HEK293 (cell line): ENCODE measurements at regions not wholly inside any gene's neighbourhood (a gene's known extent, or its start where the extent isn't known, plus 50 kb on each side); places are given as distances from the start of the nearest gene placed in this dataset.

Source experiments
- CTCF ChIA-PET: fragments of 350-600 bp; formaldehyde crosslinking; extraction: SDS; loops from one replicate; lab custom pipeline; 2021; ENCODE audit warnings: antibody characterized with exemption; lab: Yijun Ruan, JAX
- POLR2A ChIA-PET: fragments of 300-600 bp; formaldehyde crosslinking; extraction: SDS; loops from one replicate; lab custom pipeline; 2020; ENCODE audit warnings: antibody characterized with exemption, inconsistent platforms; lab: Yijun Ruan, JAX
- H3K27ac ChIP-seq: fragments of 200-500 bp; sonication (Bioruptor generic); 2 replicates; pipeline ENCODE4 v1.5.1; 2014; ENCODE audit warnings: low read depth, low read length, control low read depth, inconsistent platforms; ENCODE audit errors: extremely low read depth
- H3K36me3 ChIP-seq, 2 experiments: fragments of 200-500 bp in 1 of 2; sonication (Bioruptor generic) in 1 of 2; 1 replicate in 1 of 2; 2 replicates in 1 of 2; pipeline ENCODE4 v1.5.1; 2014 to 2017; ENCODE audit warnings: inconsistent platforms in 2 of 2, low read length in 2 of 2; ENCODE audit not compliant: control insufficient read depth in 2 of 2, insufficient read depth in 1 of 2
- H3K4me1 ChIP-seq: fragments of 200-500 bp; sonication (Bioruptor generic); 2 replicates; pipeline ENCODE4 v1.5.1; 2014; ENCODE audit warnings: mild to moderate bottlenecking, low read length, inconsistent platforms; ENCODE audit not compliant: control insufficient read depth, insufficient read depth
- H3K4me3 ChIP-seq: 2 replicates; pipeline ENCODE4 v1.5.1; 2011; ENCODE audit warnings: low read depth, mild to moderate bottlenecking, control low read depth, low read length, moderate library complexity
- H3K9me3 ChIP-seq: fragments of 200-500 bp; sonication (Bioruptor generic); 2 replicates; pipeline ENCODE4 v1.5.1; 2014; ENCODE audit warnings: low read depth, low read length, inconsistent platforms; ENCODE audit not compliant: control insufficient read depth, insufficient read depth
- BCL6B ChIP-seq: fragments of 450-650 bp; formaldehyde crosslinking; IDR thresholded peaks from 2 replicates; pipeline ENCODE4 v1.5.1; 2017; ENCODE audit warnings: missing biosample characterization, missing genetic modification characterization
- FEZF1 ChIP-seq: fragments of 450-650 bp; formaldehyde crosslinking; IDR thresholded peaks from 2 replicates; pipeline ENCODE4 v1.5.1; 2016; ENCODE audit warnings: missing biosample characterization, missing genetic modification characterization
- OVOL3 ChIP-seq: fragments of 450-650 bp; formaldehyde crosslinking; IDR thresholded peaks from 2 replicates; pipeline ENCODE4 v1.5.1; 2016; ENCODE audit warnings: missing biosample characterization, missing genetic modification characterization
- PRDM1 ChIP-seq: fragments of 450-650 bp; formaldehyde crosslinking; IDR thresholded peaks from 2 replicates; pipeline ENCODE4; 2016; ENCODE audit warnings: missing biosample characterization, missing genetic modification characterization
- REPIN1 ChIP-seq: fragments of 450-650 bp; formaldehyde crosslinking; IDR thresholded peaks from 2 replicates; pipeline ENCODE4 v1.5.1; 2017; ENCODE audit warnings: missing biosample characterization, missing genetic modification characterization, low read depth
- SCRT2 ChIP-seq: fragments of 450-650 bp; formaldehyde crosslinking; IDR thresholded peaks from 2 replicates; pipeline ENCODE4 v1.5.1; 2016; ENCODE audit warnings: missing biosample characterization, missing genetic modification characterization
- ZBTB11 ChIP-seq: fragments of 450-650 bp; formaldehyde crosslinking; conservative IDR thresholded peaks from 2 replicates; pipeline ENCODE4 v1.5.1; 2016; ENCODE audit warnings: low read depth, missing biosample characterization, missing genetic modification characterization
- ZBTB26 ChIP-seq: fragments of 450-650 bp; formaldehyde crosslinking; optimal IDR thresholded peaks from 2 replicates; pipeline ENCODE3; 2016; ENCODE audit warnings: missing biosample characterization, mild to moderate bottlenecking, missing genetic modification characterization
- ZBTB7A ChIP-seq: fragments of 450-650 bp; formaldehyde crosslinking; IDR thresholded peaks from 2 replicates; pipeline ENCODE4 v1.5.1; 2016; ENCODE audit warnings: low read depth, missing biosample characterization, missing genetic modification characterization
- ZFP69B ChIP-seq: fragments of 450-650 bp; formaldehyde crosslinking; IDR thresholded peaks from 2 replicates; pipeline ENCODE4 v1.5.1; 2016; ENCODE audit warnings: missing biosample characterization, missing genetic modification characterization
- ZNF10 ChIP-seq: fragments of 450-650 bp; formaldehyde crosslinking; IDR thresholded peaks from 2 replicates; pipeline ENCODE4 v1.5.1; 2017; ENCODE audit warnings: missing biosample characterization, missing genetic modification characterization
- ZNF121 ChIP-seq: fragments of 450-650 bp; formaldehyde crosslinking; IDR thresholded peaks from 2 replicates; pipeline ENCODE4 v1.5.1; 2016; ENCODE audit warnings: missing biosample characterization, missing genetic modification characterization
- ZNF24 ChIP-seq: fragments of 450-650 bp; formaldehyde crosslinking; IDR thresholded peaks from 2 replicates; pipeline ENCODE4 v1.5.1; 2016; ENCODE audit warnings: missing biosample characterization, missing genetic modification characterization
- ZNF394 ChIP-seq: fragments of 450-650 bp; formaldehyde crosslinking; IDR thresholded peaks from 2 replicates; pipeline ENCODE4 v1.5.1; 2016; ENCODE audit warnings: missing biosample characterization, missing genetic modification characterization, mild to moderate bottlenecking, moderate library complexity, borderline replicate concordance
- ZNF426 ChIP-seq: fragments of 450-650 bp; formaldehyde crosslinking; IDR thresholded peaks from 2 replicates; pipeline ENCODE4 v1.5.1; 2017; ENCODE audit warnings: missing biosample characterization, missing genetic modification characterization, mild to moderate bottlenecking, inconsistent platforms, moderate library complexity
- ZNF488 ChIP-seq: fragments of 450-650 bp; formaldehyde crosslinking; IDR thresholded peaks from 2 replicates; pipeline ENCODE4 v1.5.1; 2016; ENCODE audit warnings: missing biosample characterization, missing genetic modification characterization
- ZNF510 ChIP-seq: fragments of 450-650 bp; formaldehyde crosslinking; IDR thresholded peaks from 2 replicates; pipeline ENCODE4 v1.5.1; 2018; ENCODE audit warnings: mild to moderate bottlenecking, missing genetic modification characterization, missing biosample characterization; ENCODE audit not compliant: insufficient replicate concordance
- ZNF530 ChIP-seq: fragments of 450-650 bp; formaldehyde crosslinking; IDR thresholded peaks from 2 replicates; pipeline ENCODE4 v1.5.1; 2016; ENCODE audit warnings: low read depth, missing biosample characterization, missing genetic modification characterization
- ZNF549 ChIP-seq: fragments of 450-650 bp; IDR thresholded peaks from 2 replicates; pipeline ENCODE4 v1.5.1; 2018; ENCODE audit warnings: missing biosample characterization, missing genetic modification characterization, mild to moderate bottlenecking, inconsistent platforms, moderate library complexity
- ZNF558 ChIP-seq: fragments of 450-650 bp; formaldehyde crosslinking; IDR thresholded peaks from 2 replicates; pipeline ENCODE4 v1.5.1; 2016; ENCODE audit warnings: missing biosample characterization, missing genetic modification characterization
- ZNF571 ChIP-seq: fragments of 450-650 bp; formaldehyde crosslinking; IDR thresholded peaks from 2 replicates; pipeline ENCODE4 v1.5.0; 2017; ENCODE audit warnings: missing biosample characterization, missing genetic modification characterization
- ZNF623 ChIP-seq: fragments of 450-650 bp; formaldehyde crosslinking; IDR thresholded peaks from 2 replicates; pipeline ENCODE4 v1.5.1; 2016; ENCODE audit warnings: missing biosample characterization, missing genetic modification characterization
- ZNF658 ChIP-seq: fragments of 450-650 bp; formaldehyde crosslinking; IDR thresholded peaks from 2 replicates; pipeline ENCODE4; 2016; ENCODE audit warnings: missing biosample characterization, missing genetic modification characterization
- ZNF792 ChIP-seq: fragments of 450-650 bp; formaldehyde crosslinking; IDR thresholded peaks from 2 replicates; pipeline ENCODE4 v1.5.1; 2016; ENCODE audit warnings: missing biosample characterization, missing genetic modification characterization
- ZSCAN16 ChIP-seq: fragments of 450-650 bp; formaldehyde crosslinking; IDR thresholded peaks from 2 replicates; pipeline ENCODE4 v1.5.1; 2016; ENCODE audit warnings: missing biosample characterization, missing genetic modification characterization

GRCh38 chr16:73852561-73852960, 444.1 kb upstream of the PSMD7 start:
- ChIA-PET CTCF (interaction anchor here (0.6 kb wide), 1 partner anchor 310 kb away, joined by 3 read pairs; no protein-coding TSS in a partner anchor), POLR2A (no interaction called here)
- H3K4me3 ChIP-seq = no peak overlapping the region
- H3K36me3 ChIP-seq = no peaks in the 10 kb centered on the region
- no peaks in the 10 kb centered on the region for H3K9me3 ChIP-seq
- H3K4me1 ChIP-seq = no peaks in the 10 kb centered on the region
- TF ChIP-seq ZNF394 (tag by site-specific recombination) (no peak), ZNF510 (no peak), ZBTB26 (tag by site-specific recombination) (no peak), ZNF658 (tag by site-specific recombination) (no peak), ZNF549 (no peak), BCL6B (tag by site-specific recombination) (no peak), ZBTB11 (tag by site-specific recombination) (no peak), ZNF488 (tag by site-specific recombination) (no peak), ZNF623 (tag by site-specific recombination) (no peak), ZNF558 (tag by site-specific recombination) (no peak), ZSCAN16 (tag by site-specific recombination) (no peak), ZNF121 (tag by site-specific recombination) (no peak), ZNF530 (no peak)
- H3K27ac ChIP-seq = no peak overlapping the region

- Histone ChIP-seq H3K27ac (no peak overlapping the region), H3K36me3 (no peaks in the 10 kb centered on the region), H3K4me1 (no peaks in the 10 kb centered on the region), H3K9me3 (no peaks in the 10 kb centered on the region), H3K4me3 (no peak overlapping the region)
- TF ChIP-seq REPIN1 (tag by site-specific recombination) (no peak), ZNF792 (tag by site-specific recombination) (no peak), ZNF571 (tag by site-specific recombination) (no peak)
- POLR2A ChIA-PET = no interaction called here
- CTCF ChIA-PET = no interaction called here
Observed at GRCh38 chr16:73848993-73849392, 447.6 kb upstream of the PSMD7 start.

GRCh38 chr16:73847090-73847489, 449.5 kb upstream of the PSMD7 start:
- H3K27ac ChIP-seq = no peak overlapping the region
- H3K4me3 ChIP-seq = no peak overlapping the region
- H3K36me3 ChIP-seq = no peaks in the 10 kb centered on the region
- H3K9me3 ChIP-seq = no peaks in the 10 kb centered on the region
- POLR2A ChIA-PET = no interaction called here
- CTCF ChIA-PET = interaction anchor here (0.9 kb wide), 1 partner anchor 32 kb away, joined by 4 read pairs; no protein-coding TSS in a partner anchor
- no peak for TF ChIP-seq ZFP69B (tag by site-specific recombination)
- TF ChIP-seq SCRT2 (tag by site-specific recombination) = no peak
- no peak for TF ChIP-seq PRDM1
- no peak for TF ChIP-seq OVOL3
- no peak for TF ChIP-seq ZNF24
- TF ChIP-seq ZNF426 (tag by site-specific recombination) = no peak
- no peak for TF ChIP-seq ZNF10
- no peak for TF ChIP-seq FEZF1
- TF ChIP-seq ZBTB7A (tag by site-specific recombination) = no peak
- TF ChIP-seq, all 188 proteins: peak for 0
- H3K4me1 ChIP-seq = no peaks in the 10 kb centered on the region
